Fibroblast of skin of abdomen (primary cell): ENCODE measurements at regions not wholly inside any gene's neighbourhood (a gene's known extent, or its start where the extent isn't known, plus 50 kb on each side); places are given as distances from the start of the nearest gene placed in this dataset.
A peak's percentile ranks its signal among the peaks of the same experiment; 100 is the strongest.

Experiments used
- DNase-seq: peaks from one replicate; pipeline ENCODE4 v3.0.0-alpha.2; 2013

GRCh38 chr2:80706951-80707350 is 402.4 kb upstream of the LRRTM1 start:
- DNase-seq: no peak

- no peak for DNase-seq
These were observed 402.0 kb upstream of the LRRTM1 start for GRCh38 chr2:80706541-80706940.

GRCh38 chr2:80703532-80703931 is 399.0 kb upstream of the LRRTM1 start:
- DNase-seq: no peak

- DNase-seq: peak; percentile 2
These were observed 396.4 kb upstream of the LRRTM1 start for GRCh38 chr2:80700961-80701360.
